Parathyroid adenoma (tissue), 2 donors: ENCODE measurements at regions not wholly inside any gene's neighbourhood (a gene's known extent, or its start where the extent isn't known, plus 50 kb on each side); places are given as distances from the start of the nearest gene placed in this dataset.
A peak's percentile ranks its signal among the peaks of the same experiment; 100 is the strongest.

Experiments
- H2AFZ ChIP-seq: fragments of 300-600 bp; sonication (generic); one replicate; pipeline ENCODE4 v1.7.0; 2017; ENCODE audit warnings: antibody characterized with exemption, mild to moderate bottlenecking
- H3K27ac ChIP-seq: fragments of 300-600 bp; sonication (generic); one replicate; pipeline ENCODE4 v1.7.0; 2017
- H3K27me3 ChIP-seq: fragments of 300-600 bp; sonication (generic); one replicate; pipeline ENCODE4 v1.7.0; 2017; ENCODE audit warnings: low read length; ENCODE audit not compliant: control insufficient read depth, insufficient read depth
- H3K36me3 ChIP-seq: fragments of 300-600 bp; sonication (generic); one replicate; pipeline ENCODE4 v1.7.0; 2017; ENCODE audit warnings: low read length; ENCODE audit not compliant: control insufficient read depth, insufficient read depth
- H3K4me1 ChIP-seq: fragments of 300-600 bp; sonication (generic); one replicate; pipeline ENCODE4 v1.7.0; 2017; ENCODE audit warnings: control low read depth
- H3K4me2 ChIP-seq: fragments of 300-600 bp; sonication (generic); one replicate; pipeline ENCODE4 v1.7.0; 2017; ENCODE audit warnings: low read length
- H3K4me3 ChIP-seq: fragments of 300-600 bp; sonication (generic); one replicate; pipeline ENCODE4 v1.7.0; 2017; ENCODE audit warnings: low read depth, low read length
- H3K79me2 ChIP-seq: fragments of 300-600 bp; sonication (generic); one replicate; pipeline ENCODE4 v1.7.0; 2017; ENCODE audit warnings: control low read depth
- H3K9ac ChIP-seq: fragments of 300-600 bp; sonication (generic); one replicate; pipeline ENCODE4 v1.7.0; 2017; ENCODE audit warnings: mild to moderate bottlenecking
- H3K9me3 ChIP-seq: fragments of 300-600 bp; sonication (generic); one replicate; pipeline ENCODE4 v1.7.0; 2017; ENCODE audit warnings: low read length; ENCODE audit not compliant: control insufficient read depth
- TF ChIP-seq, protein P1 (sequence below): fragments of 300-600 bp; sonication (generic); IDR thresholded peaks from one replicate; pipeline ENCODE4 v1.7.0; 2017; ENCODE audit warnings: antibody characterized with exemption, mild to moderate bottlenecking
- donor health status: primary hyperparathyroidism.

DNA sequence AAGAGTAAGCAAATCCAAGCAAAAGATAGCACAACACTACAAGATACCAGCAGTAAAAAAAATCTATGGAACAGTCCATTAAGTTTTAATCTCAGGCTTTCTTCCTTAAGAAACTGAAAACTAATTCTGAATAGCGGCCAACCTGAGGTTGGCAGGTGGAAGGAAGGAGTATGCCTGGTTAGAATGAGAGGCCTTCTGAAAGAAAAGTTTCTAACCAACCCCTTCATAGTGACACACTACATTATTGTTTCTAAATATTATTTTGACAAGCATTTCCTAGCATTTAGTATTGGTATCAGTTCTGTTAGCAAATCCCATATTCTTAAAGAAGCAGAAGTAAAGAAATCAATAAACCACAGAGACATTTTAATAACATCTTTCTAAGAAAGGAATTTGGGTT lies 205.7 kb upstream of the PTBP2 start:
- H3K9ac ChIP-seq, result no peak overlapping the region
- no peaks in the 10 kb centered on the region for H3K27me3 ChIP-seq
- H3K4me3 ChIP-seq, result no peak overlapping the region
- H2AFZ ChIP-seq, result no peak overlapping the region
- no peaks in the 10 kb centered on the region for H3K4me1 ChIP-seq
- H3K27ac ChIP-seq, result no peak overlapping the region
- H3K79me2 ChIP-seq, result no peaks in the 10 kb centered on the region
- H3K4me2 ChIP-seq, result no peak overlapping the region
- TF ChIP-seq, protein P1, sequence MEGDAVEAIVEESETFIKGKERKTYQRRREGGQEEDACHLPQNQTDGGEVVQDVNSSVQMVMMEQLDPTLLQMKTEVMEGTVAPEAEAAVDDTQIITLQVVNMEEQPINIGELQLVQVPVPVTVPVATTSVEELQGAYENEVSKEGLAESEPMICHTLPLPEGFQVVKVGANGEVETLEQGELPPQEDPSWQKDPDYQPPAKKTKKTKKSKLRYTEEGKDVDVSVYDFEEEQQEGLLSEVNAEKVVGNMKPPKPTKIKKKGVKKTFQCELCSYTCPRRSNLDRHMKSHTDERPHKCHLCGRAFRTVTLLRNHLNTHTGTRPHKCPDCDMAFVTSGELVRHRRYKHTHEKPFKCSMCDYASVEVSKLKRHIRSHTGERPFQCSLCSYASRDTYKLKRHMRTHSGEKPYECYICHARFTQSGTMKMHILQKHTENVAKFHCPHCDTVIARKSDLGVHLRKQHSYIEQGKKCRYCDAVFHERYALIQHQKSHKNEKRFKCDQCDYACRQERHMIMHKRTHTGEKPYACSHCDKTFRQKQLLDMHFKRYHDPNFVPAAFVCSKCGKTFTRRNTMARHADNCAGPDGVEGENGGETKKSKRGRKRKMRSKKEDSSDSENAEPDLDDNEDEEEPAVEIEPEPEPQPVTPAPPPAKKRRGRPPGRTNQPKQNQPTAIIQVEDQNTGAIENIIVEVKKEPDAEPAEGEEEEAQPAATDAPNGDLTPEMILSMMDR, result no peak
- no peaks in the 10 kb centered on the region for H3K36me3 ChIP-seq
- no peaks in the 10 kb centered on the region for H3K9me3 ChIP-seq

GRCh38 chr1:96519851-96520578 lies 201.6 kb upstream of the PTBP2 start:
- Histone ChIP-seq H3K9ac (no peak overlapping the region), H3K4me1 (no peaks in the 10 kb centered on the region), H3K9me3 (no peaks in the 10 kb centered on the region), H3K27ac (no peak overlapping the region), H3K4me2 (peak overlapping the region; percentile 26), H3K4me3 (peak overlapping the region; percentile 2), H3K36me3 (no peaks in the 10 kb centered on the region), H3K27me3 (no peaks in the 10 kb centered on the region), H3K79me2 (no peaks in the 10 kb centered on the region), H2AFZ (no peak overlapping the region)
- TF ChIP-seq, protein P1, result no peak

GRCh38 chr1:96520579-96520947 lies 201.0 kb upstream of the PTBP2 start:
- Histone ChIP-seq H3K9me3 (no peaks in the 10 kb centered on the region), H3K4me3 (peak overlapping the region; percentile 2), H3K27me3 (no peaks in the 10 kb centered on the region), H3K36me3 (no peaks in the 10 kb centered on the region), H2AFZ (no peak overlapping the region), H3K9ac (no peak overlapping the region), H3K27ac (no peak overlapping the region), H3K79me2 (no peaks in the 10 kb centered on the region), H3K4me1 (no peaks in the 10 kb centered on the region), H3K4me2 (peak overlapping the region; percentile 26)
- TF ChIP-seq, protein P1, result no peak

DNA sequence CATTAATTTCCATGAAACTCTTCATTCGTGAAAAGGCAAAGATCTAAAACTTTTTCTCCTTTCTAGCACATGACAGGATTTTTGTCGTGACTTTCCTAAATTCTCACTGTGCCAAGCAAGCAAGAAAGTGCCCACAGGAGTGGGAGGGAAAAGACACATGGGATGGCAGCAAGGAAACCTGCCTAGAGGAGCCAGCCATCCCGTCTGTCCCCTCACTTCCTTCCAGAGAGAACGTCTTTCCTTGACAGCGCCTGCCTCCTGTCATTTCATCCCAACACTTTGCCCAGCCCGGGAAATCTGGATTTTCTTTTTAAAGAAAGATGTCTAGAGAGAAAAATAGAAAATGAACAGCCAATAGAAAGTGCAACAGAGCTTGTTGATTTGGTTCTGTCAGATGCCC lies 200.6 kb upstream of the PTBP2 start:
- Histone ChIP-seq H3K9ac (no peak overlapping the region), H2AFZ (no peak overlapping the region), H3K27me3 (no peaks in the 10 kb centered on the region), H3K4me1 (no peaks in the 10 kb centered on the region), H3K36me3 (no peaks in the 10 kb centered on the region), H3K4me2 (no peak overlapping the region), H3K9me3 (no peaks in the 10 kb centered on the region), H3K4me3 (no peak overlapping the region), H3K79me2 (no peaks in the 10 kb centered on the region), H3K27ac (no peak overlapping the region)
- TF ChIP-seq, protein P1, result no peak
